GM21390 (cell line): ENCODE measurements at regions not wholly inside any gene's neighbourhood (a gene's known extent, or its start where the extent isn't known, plus 50 kb on each side); places are given as distances from the start of the nearest gene placed in this dataset.

Source experiments
- ATAC-seq: cut with Tn5 transposase; IDR thresholded peaks from one replicate; pipeline ENCODE4 v1.9.1; 2021; ENCODE audit not compliant: unreplicated experiment

- ATAC-seq: no peak
Observed at GRCh38 chr15:62566248-62566647, 401.2 kb upstream of the C2CD4B start.

GRCh38 chr15:62567501-62567900 is 402.4 kb upstream of the C2CD4B start:
- ATAC-seq: no peak

- ATAC-seq: no peak
Observed at GRCh38 chr15:62568004-62568403, 402.9 kb upstream of the C2CD4B start.

- no peak for ATAC-seq
Observed at GRCh38 chr15:62568702-62569101, 403.6 kb upstream of the C2CD4B start.

- no peak for ATAC-seq
Observed at GRCh38 chr15:62569460-62570404, 404.6 kb upstream of the C2CD4B start.

- ATAC-seq: no peak
Observed at GRCh38 chr15:62570405-62570783, 405.3 kb upstream of the C2CD4B start.

- ATAC-seq: no peak
Observed at GRCh38 chr15:62571072-62571471, 406.0 kb upstream of the C2CD4B start.

GRCh38 chr15:62572797-62573196 is 407.7 kb upstream of the C2CD4B start:
- no peak for ATAC-seq

- ATAC-seq: no peak
Observed at GRCh38 chr15:62573876-62574275, 408.8 kb upstream of the C2CD4B start.

GRCh38 chr15:62578546-62578945 is 413.5 kb upstream of the C2CD4B start:
- ATAC-seq: no peak

GRCh38 chr15:62578960-62579359 is 413.9 kb upstream of the C2CD4B start:
- ATAC-seq: no peak

GRCh38 chr15:62579842-62580241 is 414.8 kb upstream of the C2CD4B start:
- no peak for ATAC-seq

- ATAC-seq: no peak
Observed at GRCh38 chr15:62582580-62582979, 417.5 kb upstream of the C2CD4B start.

GRCh38 chr15:62584301-62585235 is 419.5 kb upstream of the C2CD4B start:
- no peak for ATAC-seq

- ATAC-seq: no peak
Observed at GRCh38 chr15:62588938-62589670, 424.0 kb upstream of the C2CD4B start.

- ATAC-seq: no peak
Observed at GRCh38 chr15:62591842-62592838, 427.1 kb upstream of the C2CD4B start.

- no peak for ATAC-seq
Observed at GRCh38 chr15:62592920-62593319, 427.8 kb upstream of the C2CD4B start.

- no peak for ATAC-seq
Observed at GRCh38 chr15:62593681-62594399, 428.8 kb upstream of the C2CD4B start.

GRCh38 chr15:62598217-62598616 is 433.1 kb upstream of the C2CD4B start:
- no peak for ATAC-seq
